ENCODE measurements at regions not wholly inside any gene's neighbourhood (a gene's known extent, or its start where the extent isn't known, plus 50 kb on each side); places are given as distances from the start of the nearest gene placed in this dataset.
A peak's percentile ranks its signal among the peaks of the same experiment; 100 is the strongest.
"Not testable (repeated sequence)": the region's sequence is repeated elsewhere in the genome, so short reads cannot be mapped to it uniquely, and the experiment has no call there.

DNA sequence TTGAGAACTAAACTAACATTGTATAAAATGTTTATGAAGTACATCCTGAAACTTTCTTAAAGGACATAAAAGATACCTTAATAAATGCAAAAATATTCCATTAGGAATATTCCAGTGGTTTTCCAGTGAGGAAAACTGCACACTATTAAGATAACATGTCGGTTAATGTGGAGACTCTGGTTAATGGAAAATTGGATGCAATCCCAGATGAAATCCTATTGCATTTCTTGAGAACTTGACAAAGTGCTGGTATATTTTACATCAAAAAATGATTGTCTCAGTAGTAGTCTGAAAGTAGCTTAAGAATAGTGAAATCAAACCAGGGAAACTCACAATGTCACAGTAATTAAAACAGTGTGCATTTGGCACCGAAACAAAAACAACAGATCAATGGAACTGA is 202.5 kb upstream of the MON1B start:
- DNase-seq = no peak

DNA sequence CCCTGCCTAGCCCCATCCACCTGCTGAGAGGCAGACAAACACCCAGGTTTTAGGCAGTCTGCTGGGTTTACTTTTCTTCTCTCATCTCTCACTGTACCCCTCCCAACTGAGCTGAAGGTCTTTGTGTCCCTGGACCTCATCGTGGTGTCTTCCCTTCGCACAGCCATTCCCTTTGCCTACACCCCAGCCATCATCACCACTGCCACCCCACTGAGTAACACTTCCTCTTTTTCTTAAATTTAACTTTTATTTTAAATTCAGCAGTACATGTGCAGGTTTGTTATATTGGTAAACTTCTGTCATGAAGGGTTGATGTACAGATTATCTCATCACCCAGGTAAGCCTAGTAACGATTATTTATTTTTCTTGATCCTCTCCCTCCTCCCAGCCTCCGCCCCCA is 188.3 kb upstream of the MON1B start:
- no peak for DNase-seq

DNA sequence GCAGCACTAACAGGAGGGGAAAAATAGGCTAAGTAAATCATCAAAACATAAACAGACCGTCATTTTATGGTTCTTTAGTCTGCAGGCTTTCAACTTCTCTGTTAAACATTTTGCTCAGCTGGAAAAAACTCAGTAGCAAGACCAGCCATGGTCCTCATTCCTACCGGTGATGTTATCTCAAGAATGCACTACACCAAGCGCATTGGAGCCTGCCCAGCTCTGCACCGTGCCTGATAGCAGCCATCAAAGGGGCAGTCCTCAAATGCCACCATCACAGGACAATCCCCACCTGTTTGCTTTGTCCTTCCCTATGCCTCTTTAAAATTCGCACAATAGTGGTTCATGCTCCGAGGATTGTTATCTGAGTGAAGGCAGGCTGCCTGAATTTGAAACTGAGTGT is 181.5 kb upstream of the MON1B start:
- DNase-seq = no peak

DNA sequence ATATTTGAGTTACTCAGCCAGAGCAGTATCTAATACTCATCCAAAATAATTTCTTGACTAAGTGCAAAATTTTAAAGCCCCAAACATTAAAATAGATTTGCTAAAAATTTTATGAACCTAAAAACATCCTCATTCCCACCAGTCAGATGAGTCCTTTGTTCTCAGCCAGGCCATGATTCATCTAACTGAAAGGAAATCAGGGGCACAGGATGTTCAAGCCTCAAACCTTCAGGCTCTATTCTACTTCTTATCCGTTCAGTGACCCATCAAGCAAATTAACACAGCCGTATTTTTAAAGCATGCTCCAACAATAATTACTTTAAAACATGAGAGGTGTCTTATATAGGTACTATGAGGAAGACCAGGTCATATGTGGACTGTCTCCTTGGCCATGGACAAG is 176.5 kb upstream of the MON1B start:
- DNase-seq = no peak

DNA sequence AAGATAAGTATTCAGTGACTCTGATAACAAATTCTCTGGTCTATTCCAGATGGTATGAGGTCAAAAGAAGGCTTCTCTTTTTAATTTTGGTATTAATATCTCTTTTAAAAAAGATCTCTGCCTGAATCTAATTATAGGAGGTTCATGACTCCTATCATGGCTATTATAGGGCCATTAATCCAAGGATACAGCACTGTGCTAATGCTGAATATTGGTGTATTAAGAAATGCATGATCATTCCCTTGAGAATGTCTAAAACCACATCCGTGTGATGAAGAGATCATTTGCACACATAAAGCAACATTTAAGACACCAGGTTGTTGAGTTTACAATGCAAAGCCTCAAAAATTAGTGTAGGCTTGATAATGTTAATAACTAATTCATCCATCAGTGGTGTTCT is 160.4 kb upstream of the MON1B start:
- DNase-seq = no peak

DNA sequence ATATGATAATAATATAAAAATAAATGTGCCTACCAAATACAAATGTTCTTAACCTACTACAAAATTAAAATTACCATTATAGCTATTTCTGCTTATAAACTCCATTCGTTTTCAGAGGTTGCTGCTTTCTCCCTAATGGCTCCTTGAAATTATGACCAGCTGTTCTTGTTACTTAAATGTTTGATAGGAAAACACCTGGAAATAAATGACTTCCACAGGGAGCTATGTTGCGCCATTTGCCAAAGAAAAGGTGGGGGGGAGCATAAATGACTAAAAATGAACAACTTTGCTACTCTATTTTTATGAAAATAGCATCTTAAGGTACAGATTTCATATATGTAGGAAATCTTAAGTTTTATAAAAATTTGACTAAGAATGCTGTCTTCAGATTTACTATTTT is 157.5 kb upstream of the MON1B start:
- DNase-seq = no peak

DNA sequence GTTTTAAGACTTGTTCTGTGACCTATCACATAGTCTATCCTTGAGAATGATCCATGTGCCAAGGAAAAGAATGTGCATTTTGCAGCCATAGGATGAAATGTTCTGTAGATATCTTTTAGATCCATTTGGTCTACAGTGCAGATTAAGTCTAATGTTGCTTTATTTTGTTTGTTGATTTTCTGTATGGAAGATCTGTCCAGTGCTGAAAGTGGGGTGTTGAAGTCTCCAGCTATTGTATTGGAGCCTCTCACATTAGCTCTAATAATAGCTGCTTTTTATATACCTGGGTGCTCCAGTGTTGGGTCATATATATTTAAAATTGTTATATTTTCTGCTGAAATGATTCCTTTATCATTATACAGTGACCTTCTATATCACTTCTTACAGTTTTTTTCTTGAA is 155.6 kb upstream of the MON1B start:
- no peak for DNase-seq

DNA sequence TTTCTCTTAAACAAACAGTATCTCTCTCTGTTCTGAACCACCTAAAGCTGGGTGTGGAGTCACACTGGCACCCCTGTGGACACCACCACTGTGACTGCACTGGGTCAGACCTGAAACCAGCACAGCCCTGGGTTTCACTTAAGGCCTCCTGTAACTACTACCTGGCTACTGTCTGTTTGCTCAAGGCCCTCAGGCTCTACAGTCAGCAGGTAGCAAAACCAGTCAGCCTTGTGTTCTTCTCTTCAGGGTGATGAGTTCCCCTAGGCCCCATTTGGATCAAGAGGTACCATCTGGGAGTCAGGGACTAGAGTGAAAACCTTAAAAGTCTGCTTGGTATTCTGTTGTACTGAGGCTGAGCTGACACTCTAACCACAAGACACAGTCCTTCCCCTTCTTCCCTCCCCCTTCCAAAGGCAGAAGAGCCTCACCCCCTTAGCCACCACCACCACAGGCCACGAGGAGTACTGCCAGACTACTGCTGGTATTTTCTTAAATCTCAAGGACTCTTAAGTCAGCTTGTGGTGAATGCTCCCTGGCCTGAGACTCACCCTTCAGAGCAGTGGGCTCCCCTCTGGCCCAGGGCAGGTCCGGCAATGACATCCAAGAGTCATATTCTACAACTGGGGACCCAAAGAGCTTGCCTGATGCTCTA is 153.2 kb upstream of the MON1B start:
- DNase-seq = no peak

DNA sequence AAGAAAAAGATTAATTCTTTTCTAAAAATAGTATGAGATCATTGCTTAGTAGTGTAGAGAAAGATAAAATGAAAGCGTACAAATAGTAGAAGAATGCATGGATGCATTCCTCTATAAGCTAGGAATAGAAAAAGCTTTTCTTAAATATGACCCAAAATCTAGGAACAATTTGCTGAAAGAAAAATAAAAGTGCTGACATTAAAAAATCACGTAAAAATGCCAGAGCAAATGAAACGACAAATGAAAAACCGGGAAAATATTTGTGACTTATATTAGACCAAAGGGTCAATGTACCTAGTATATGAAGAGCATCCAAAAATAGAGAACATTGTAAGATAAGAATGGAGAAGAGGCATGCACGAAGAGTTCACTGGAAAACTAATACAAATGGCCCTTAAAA is 149.5 kb upstream of the MON1B start:
- DNase-seq = no peak

DNA sequence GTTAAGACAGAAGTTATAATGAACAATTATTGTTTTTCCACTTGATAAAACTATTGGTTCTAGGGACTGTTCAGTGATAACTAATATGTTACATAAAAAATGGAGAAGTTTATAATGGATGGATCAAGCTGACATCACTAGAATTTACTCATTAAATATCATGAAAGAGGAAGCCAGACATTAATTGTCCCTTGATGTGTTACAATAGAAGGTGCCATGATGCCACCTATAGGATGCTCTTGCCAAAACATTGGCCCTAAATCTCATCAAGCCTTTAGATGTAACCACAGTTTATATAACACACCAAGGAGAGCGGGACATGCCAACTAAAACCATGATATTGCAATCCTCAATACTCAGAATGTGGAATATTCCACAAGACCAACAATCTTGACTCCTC is 147.9 kb upstream of the MON1B start:
- DNase-seq = peak; percentile 27

DNA sequence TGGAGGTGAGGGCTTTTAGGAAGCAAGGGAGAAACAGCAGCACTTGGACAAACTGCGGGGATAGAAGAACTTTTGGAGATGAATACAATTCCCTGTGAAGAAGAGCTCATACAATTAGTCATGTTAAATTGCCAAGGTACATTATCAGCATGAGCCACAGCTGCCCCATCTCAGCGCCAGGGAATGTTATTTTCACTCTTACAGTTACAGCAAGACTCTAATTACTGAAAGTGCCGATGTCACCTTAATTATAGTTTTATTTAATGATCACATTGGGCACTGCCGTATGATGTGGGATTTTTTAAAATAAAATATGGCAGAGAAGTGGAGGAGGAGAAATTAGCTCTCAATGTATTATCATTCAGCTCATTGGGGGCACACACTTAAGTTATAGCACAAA is 144.8 kb upstream of the MON1B start:
- DNase-seq = no peak

DNA sequence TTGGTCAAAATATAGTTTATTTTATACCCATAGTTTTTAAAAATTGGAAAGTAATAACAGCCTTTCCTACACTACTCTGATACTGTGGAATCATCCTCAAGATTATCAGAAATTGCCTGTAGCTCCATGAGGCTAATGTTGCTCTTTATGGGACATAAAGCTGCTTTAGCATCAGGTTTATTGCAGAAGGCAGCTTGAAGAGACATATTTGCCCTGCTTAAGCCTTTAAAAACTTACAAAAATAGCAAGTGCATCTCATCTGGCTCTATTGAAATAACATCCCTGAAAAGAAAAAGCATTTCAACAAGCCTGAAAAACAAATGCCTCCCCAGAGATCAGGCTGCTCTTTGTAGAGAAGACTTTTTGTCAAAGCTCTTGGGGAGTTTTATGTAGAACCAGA is 142.9 kb upstream of the MON1B start:
- no peak for DNase-seq

DNA sequence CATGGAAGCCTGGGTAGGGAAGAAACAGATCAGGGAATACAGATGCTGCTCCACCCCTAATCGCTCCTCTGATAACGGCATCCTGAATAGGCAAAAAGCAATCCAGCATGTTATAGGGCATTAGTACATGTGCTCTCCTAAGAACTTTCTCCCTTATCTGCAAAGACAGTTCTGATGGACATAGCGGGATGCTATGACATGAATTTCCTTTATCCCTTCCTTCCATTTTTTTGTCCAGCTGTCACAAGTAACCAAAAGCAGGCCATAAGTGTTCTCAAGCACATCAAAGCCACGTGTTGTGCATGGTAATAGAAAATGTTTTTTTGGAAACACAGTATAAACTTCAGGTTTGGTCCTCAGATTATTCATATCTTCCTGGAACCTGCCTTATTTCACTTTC is 141.4 kb upstream of the MON1B start:
- no peak for DNase-seq

DNA sequence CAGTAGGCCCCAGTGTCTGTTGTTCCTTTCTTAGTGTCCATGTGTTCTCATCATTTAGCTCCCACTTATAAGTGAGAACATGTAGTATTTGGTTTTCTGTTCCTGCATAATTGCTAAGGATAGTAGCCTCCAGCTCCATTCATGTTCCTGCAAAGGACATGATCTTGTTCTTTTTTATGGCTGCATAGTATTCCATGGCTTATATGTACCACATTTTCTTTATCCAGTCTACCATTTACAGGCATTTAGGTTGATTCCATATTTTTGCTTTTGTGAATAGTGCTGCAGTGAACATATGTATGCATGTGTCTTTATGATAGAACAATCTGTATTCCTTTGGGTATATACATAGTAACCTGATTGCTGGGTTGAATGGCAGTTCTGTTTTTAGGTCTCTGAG is 134.4 kb upstream of the MON1B start:
- not testable (repeated sequence) for DNase-seq

DNA sequence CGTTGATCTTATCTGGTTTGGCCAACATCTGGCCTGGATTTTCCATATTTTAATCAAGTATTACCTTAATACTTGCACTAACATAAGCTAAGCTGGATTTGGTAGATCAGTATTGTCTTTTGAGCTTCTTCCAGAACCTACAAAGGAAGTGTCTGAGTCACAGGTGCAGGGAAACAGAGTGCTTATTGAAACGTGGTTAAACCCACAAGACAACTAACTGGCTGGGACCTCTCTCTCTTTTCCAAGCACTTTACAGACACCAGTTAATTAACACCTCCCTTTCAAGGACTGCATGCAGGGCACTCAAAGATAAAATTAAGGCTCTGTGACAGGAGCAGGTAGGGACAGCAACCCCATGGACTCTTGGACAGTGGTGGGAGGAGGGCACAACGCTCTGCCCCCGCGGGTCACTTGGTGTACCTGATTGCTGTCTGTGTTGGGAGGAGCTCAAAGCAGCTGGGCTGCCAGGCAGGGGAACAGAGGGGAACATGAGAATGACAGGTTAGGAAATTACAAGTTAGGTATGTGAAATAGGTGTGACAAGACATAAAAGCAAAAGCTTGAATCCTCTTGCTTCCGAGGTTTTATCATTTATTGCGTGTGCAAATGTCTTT is 133.7 kb upstream of the MON1B start:
- DNase-seq = no peak

DNA sequence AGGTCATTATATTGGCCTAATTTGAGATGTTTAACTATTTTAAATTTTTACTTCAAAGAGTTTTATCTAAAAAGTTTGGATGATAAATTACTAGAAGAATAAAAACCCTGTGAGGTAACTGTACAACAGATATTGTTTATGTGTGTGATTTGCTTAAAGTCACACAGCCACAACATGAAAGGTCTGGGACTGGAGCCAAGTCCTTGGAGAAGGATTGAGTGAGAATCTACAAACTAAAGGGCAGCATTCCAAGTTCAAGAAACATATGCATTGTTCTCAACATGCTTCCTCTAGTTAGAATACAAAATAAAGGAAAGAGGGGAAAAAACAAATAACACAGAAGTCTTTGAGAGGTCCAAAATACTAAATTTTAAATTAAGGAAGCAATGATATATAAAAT is 131.5 kb upstream of the MON1B start:
- no peak for DNase-seq

DNA sequence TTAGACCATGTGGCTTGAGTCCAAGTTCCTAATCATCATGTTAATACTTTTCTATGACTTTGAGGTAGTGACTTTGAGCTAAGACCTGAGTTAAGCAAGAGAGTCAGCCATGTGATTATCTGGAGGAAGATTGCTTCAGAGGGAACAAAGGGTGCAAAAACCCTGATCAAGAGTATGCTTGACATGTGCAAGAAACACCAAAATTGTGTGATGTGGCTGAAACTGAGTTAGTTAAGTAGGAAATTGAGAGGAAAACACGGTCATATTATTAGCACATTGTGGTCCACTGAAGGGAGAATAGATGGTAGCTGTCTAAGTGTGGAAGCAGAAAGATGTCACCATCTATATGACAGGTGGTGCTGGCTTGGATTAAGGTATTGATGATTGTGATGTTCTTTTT is 130.4 kb upstream of the MON1B start:
- DNase-seq = no peak

DNA sequence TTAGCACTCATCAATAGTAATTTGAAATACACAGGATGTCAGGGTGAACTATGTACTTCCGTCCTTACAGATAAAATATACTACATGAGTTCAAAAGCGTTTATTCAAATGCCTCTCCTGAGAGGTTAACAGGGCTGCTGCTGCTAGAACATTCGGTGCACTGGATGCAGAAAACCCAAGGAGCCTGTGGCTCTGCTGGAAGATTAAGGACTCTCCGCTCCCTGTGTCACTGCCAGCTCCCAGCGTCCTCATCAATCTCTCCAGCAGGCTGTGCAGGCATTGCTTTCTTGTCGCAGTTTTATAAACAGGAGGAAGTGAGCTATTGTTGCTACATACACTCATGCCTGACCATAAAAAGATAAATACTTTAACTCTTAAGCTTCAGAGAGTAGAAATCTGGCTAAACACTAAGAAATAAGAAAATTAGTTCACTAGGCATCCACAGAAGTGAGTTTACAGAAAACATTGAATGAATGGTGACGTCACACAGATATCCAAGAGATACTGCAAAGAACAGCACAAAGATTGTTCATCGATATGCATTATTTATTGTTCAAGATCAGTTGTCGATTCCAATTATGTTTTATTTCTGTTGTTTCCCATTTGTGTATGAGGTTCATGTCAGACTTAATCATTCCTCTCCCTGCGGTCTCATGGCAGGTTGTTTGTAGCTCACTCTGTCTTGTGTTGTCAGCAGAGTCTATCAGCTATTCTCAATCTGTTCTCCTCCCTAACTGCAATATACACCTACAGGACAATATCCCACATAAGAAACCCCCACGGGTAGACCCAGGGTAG is 127.9 kb upstream of the MON1B start:
- no peak for DNase-seq

DNA sequence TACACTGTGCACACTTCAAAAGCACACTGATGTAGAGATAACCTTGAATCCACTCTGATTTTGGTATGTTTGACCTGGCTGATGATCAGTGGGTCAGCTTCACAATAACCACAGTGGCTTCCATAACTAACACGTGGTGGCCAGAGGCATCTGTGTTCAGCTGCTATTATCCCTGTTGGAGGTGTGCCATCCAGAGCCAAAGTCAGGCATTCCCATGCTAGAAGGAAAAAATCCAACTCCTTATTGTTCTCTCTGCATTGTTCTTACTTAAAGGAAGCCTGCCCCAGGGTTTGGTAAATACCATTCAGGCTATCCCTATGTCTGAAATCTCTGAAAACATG is 127.3 kb upstream of the MON1B start:
- no peak for DNase-seq

DNA sequence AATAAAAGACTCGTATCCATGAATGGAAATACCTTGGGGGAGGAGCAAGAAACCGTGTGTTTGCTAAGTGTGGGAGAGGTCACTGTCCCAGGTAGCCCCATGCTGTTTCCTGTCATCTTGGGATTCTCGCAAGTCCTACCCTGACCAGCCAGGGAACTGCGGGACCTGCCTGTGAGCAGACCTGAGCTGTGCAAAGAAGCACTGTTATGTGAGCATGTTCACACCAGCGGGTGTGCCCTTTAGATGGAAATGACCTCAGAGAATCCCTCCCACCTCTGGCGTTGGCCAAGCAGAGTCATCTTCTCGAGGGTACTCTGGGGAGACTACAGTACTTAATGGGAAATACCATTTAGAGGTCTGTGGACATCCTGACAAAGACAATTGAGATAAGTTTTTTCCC is 127.0 kb upstream of the MON1B start:
- DNase-seq = no peak

DNA sequence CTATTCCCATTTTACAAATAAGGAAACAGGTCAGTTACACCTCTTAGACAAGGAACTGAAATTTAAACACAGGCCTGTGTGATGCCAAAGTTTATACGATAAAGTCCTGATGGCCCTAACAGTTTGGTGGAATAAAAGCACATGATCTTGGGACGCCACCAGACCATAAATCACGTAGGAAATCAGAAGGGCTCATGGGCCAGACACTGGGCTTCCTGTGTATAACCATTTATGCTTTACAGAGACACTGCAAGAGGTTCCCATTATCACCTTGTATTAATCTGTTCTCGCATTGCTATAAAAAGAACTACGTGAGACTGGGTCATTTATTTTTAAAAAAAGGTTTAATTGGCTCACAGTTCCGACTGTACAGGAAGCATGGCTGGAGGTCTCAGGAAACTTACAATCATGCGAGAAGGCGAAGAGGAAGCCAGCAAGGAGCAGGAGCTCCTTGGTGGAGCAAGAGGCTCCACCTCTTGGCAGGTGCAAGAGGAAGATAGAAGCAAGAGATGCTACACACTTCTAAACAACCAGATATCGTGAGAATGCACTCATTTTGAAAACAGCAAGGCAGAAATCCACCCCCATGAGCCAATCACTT is 124.0 kb upstream of the MON1B start:
- DNase-seq = no peak

DNA sequence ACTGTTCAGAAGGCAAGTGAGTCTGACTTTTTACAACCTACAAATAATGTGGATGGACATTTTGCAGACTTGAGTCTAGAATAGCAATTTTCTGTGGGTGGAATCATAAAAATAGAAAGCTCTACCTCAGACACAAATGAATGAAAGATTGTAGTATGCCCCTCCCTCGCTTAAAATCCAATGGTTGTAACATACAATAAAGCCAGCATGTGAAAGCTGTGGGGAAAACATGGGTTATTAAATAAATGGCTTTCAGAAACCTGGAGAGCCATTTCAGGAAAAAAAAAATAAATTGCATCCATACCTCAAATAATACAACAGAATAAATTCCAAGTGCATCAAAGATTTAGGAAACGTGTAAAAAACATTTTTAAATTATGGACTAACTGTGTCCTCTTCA is 123.1 kb upstream of the MON1B start:
- no peak for DNase-seq

DNA sequence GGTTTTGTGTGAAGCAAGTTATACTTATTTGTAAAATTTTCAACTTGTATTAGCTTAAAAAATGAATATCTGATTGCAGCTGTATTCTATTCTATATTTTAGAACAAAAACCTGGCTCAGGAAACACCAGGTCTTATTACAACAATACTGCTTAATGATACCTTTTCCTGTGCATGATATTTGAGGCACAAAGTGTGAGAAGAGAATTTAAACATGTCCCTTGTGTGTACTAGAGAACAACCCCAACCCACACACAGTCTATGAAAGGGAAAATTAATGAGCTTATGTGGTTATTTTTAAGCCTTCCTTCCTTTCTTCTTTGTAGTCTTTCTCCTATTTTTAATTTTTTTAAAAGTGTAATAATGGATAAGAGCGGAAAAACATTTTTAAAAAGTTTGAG is 122.6 kb upstream of the MON1B start:
- no peak for DNase-seq

DNA sequence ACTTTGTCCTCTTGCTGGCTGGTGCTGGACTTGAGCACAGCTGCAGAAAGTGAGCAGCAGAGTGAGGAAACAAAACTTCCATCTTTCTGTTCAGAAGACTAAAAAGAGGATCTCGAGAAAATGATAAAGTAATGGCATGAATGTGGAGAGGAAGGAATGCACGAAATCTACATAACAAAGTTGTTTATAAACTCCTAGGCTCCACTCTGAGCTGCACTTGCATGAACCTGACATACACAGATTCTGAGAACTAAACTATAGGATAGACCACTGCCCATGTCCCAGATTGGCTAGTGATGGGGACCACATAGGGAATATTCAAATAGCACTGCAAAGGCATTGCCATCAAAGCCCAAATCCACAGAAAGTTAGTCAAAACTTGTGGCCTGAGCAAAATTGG is 121.1 kb upstream of the MON1B start:
- DNase-seq = no peak

All from activated CD4-positive, alpha-beta T cell treated with anti-CD3 and anti-CD28 coated beads, Interleukin-2, Interleukin-6, amounts not matched to agents 100 ng/mL and 50 ng/mL, durations not matched to agents 16 hours and 8 hours (primary cell).